Astrocyte (in vitro differentiated cells and primary cell): ENCODE measurements at regions not wholly inside any gene's neighbourhood (a gene's known extent, or its start where the extent isn't known, plus 50 kb on each side); places are given as distances from the start of the nearest gene placed in this dataset.

Experiments
- CTCF ChIP-seq: IDR thresholded peaks from 2 replicates; pipeline ENCODE4 v1.5.1; 2011; ENCODE audit warnings: low read depth, mild to moderate bottlenecking, inconsistent platforms, low read length, moderate library complexity; ENCODE audit not compliant: insufficient read depth
- EZH2 ChIP-seq: IDR thresholded peaks from 2 replicates; pipeline ENCODE4 v1.6.1; 2012; ENCODE audit warnings: mild to moderate bottlenecking, low read length, inconsistent platforms; ENCODE audit not compliant: insufficient read depth

- TF ChIP-seq CTCF (no peak), EZH2 (no peak)
Observed at GRCh38 chr5:101482931-101483330, 579.8 kb upstream of the ST8SIA4 start.
